ENCODE measurements at regions not wholly inside any gene's neighbourhood (a gene's known extent, or its start where the extent isn't known, plus 50 kb on each side); places are given as distances from the start of the nearest gene placed in this dataset.

- H3K4me3 ChIP-seq (replicated peaks in 1 of 4; ENCODE audit: control extremely low read depth in 1 of 4, insufficient read depth in 1 of 4, low read depth in 3 of 4, low read length in 4 of 4) = no peak overlapping the region
- DNase-seq (ENCODE audit: low read depth in 2 of 2) = no peak
- H3K27ac ChIP-seq (ENCODE audit: insufficient read depth, low read length) = no peak overlapping the region
- no peak for TF ChIP-seq EZH2 (IDR thresholded peaks at IDR 0.05; ENCODE audit: low read length, missing control alignments)
- TF ChIP-seq, protein P1, sequence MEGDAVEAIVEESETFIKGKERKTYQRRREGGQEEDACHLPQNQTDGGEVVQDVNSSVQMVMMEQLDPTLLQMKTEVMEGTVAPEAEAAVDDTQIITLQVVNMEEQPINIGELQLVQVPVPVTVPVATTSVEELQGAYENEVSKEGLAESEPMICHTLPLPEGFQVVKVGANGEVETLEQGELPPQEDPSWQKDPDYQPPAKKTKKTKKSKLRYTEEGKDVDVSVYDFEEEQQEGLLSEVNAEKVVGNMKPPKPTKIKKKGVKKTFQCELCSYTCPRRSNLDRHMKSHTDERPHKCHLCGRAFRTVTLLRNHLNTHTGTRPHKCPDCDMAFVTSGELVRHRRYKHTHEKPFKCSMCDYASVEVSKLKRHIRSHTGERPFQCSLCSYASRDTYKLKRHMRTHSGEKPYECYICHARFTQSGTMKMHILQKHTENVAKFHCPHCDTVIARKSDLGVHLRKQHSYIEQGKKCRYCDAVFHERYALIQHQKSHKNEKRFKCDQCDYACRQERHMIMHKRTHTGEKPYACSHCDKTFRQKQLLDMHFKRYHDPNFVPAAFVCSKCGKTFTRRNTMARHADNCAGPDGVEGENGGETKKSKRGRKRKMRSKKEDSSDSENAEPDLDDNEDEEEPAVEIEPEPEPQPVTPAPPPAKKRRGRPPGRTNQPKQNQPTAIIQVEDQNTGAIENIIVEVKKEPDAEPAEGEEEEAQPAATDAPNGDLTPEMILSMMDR (conservative IDR thresholded peaks at IDR 0.05 in 1 of 2, IDR thresholded peaks at IDR 0.05 in 1 of 2; ENCODE audit: low read depth in 1 of 2, low read length in 2 of 2) = no peak
- H3K9ac ChIP-seq (ENCODE audit: insufficient read depth, low read length) = no peak overlapping the region
- H3K79me2 ChIP-seq (ENCODE audit: control insufficient read depth, insufficient read depth, low read length) = no peaks in the 10 kb centered on the region
- no peaks in the 10 kb centered on the region for H3K4me1 ChIP-seq (ENCODE audit: control insufficient read depth, extremely low read depth, insufficient read depth, low read length)
- no peaks in the 10 kb centered on the region for H3K36me3 ChIP-seq (ENCODE audit: control insufficient read depth, insufficient read depth, low read length)
- no peaks in the 10 kb centered on the region for H4K20me1 ChIP-seq (ENCODE audit: control insufficient read depth, extremely low read depth, insufficient read depth, low read length)
- H2AFZ ChIP-seq (ENCODE audit: low read length) = no peak overlapping the region
- H3K9me3 ChIP-seq (ENCODE audit: control insufficient read depth, insufficient read depth, low read depth, low read length) = no peaks in the 10 kb centered on the region
- H3K27me3 ChIP-seq (ENCODE audit: control insufficient read depth, insufficient read depth, low read length) = no peaks in the 10 kb centered on the region
- no peak overlapping the region for H3K4me2 ChIP-seq (ENCODE audit: extremely low read depth, insufficient read depth, low read length)
Measured at GRCh38 chr2:155080373-155080772, 381.9 kb downstream of the KCNJ3 start.

GRCh38 chr2:155070489-155070888, 372.0 kb downstream of the KCNJ3 start:
- H3K27ac ChIP-seq (ENCODE audit: insufficient read depth, low read length) = no peak overlapping the region
- DNase-seq (ENCODE audit: low read depth in 2 of 2) = no peak
- H4K20me1 ChIP-seq (ENCODE audit: control insufficient read depth, extremely low read depth, insufficient read depth, low read length) = no peaks in the 10 kb centered on the region
- no peak overlapping the region for H2AFZ ChIP-seq (ENCODE audit: low read length)
- no peak overlapping the region for H3K4me3 ChIP-seq (replicated peaks in 1 of 4; ENCODE audit: control extremely low read depth in 1 of 4, insufficient read depth in 1 of 4, low read depth in 3 of 4, low read length in 4 of 4)
- TF ChIP-seq EZH2 (IDR thresholded peaks at IDR 0.05; ENCODE audit: low read length, missing control alignments) = no peak
- TF ChIP-seq, protein P1 (conservative IDR thresholded peaks at IDR 0.05 in 1 of 2, IDR thresholded peaks at IDR 0.05 in 1 of 2; ENCODE audit: low read depth in 1 of 2, low read length in 2 of 2) = no peak
- no peaks in the 10 kb centered on the region for H3K79me2 ChIP-seq (ENCODE audit: control insufficient read depth, insufficient read depth, low read length)
- no peaks in the 10 kb centered on the region for H3K9me3 ChIP-seq (ENCODE audit: control insufficient read depth, insufficient read depth, low read depth, low read length)
- H3K4me2 ChIP-seq (ENCODE audit: extremely low read depth, insufficient read depth, low read length) = no peak overlapping the region
- no peaks in the 10 kb centered on the region for H3K27me3 ChIP-seq (ENCODE audit: control insufficient read depth, insufficient read depth, low read length)
- H3K36me3 ChIP-seq (ENCODE audit: control insufficient read depth, insufficient read depth, low read length) = no peaks in the 10 kb centered on the region
- H3K4me1 ChIP-seq (ENCODE audit: control insufficient read depth, extremely low read depth, insufficient read depth, low read length) = no peaks in the 10 kb centered on the region
- no peak overlapping the region for H3K9ac ChIP-seq (ENCODE audit: insufficient read depth, low read length)

DNA sequence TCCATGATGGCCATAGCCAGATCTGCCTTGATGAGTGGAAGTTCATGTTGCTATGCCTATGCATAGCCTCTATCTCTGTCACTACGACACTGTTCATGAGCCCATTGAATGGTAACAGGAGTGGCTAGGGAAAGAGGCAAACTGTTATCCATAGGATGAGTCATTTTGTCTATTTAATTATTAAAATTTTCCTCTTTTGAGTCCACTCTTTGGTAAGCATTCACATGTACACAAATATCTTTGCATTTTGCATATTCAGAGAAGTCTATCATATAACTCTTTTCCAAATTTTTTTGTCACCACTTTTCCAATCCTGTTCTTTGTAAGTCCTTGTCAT, 364.4 kb downstream of the KCNJ3 start:
- no peak for DNase-seq (ENCODE audit: low read depth in 2 of 2)
- H3K36me3 ChIP-seq (ENCODE audit: control insufficient read depth, insufficient read depth, low read length) = no peaks in the 10 kb centered on the region
- no peak overlapping the region for H2AFZ ChIP-seq (ENCODE audit: low read length)
- no peaks in the 10 kb centered on the region for H3K79me2 ChIP-seq (ENCODE audit: control insufficient read depth, insufficient read depth, low read length)
- H3K4me1 ChIP-seq (ENCODE audit: control insufficient read depth, extremely low read depth, insufficient read depth, low read length) = no peaks in the 10 kb centered on the region
- no peaks in the 10 kb centered on the region for H3K27me3 ChIP-seq (ENCODE audit: control insufficient read depth, insufficient read depth, low read length)
- H3K4me3 ChIP-seq (replicated peaks in 1 of 4; ENCODE audit: control extremely low read depth in 1 of 4, insufficient read depth in 1 of 4, low read depth in 3 of 4, low read length in 4 of 4) = no peak overlapping the region
- H3K27ac ChIP-seq (ENCODE audit: insufficient read depth, low read length) = no peak overlapping the region
- H3K4me2 ChIP-seq (ENCODE audit: extremely low read depth, insufficient read depth, low read length) = no peak overlapping the region
- no peak overlapping the region for H3K9ac ChIP-seq (ENCODE audit: insufficient read depth, low read length)
- TF ChIP-seq EZH2 (IDR thresholded peaks at IDR 0.05; ENCODE audit: low read length, missing control alignments) = no peak
- TF ChIP-seq, protein P1 (conservative IDR thresholded peaks at IDR 0.05 in 1 of 2, IDR thresholded peaks at IDR 0.05 in 1 of 2; ENCODE audit: low read depth in 1 of 2, low read length in 2 of 2) = no peak
- H4K20me1 ChIP-seq (ENCODE audit: control insufficient read depth, extremely low read depth, insufficient read depth, low read length) = no peaks in the 10 kb centered on the region
- H3K9me3 ChIP-seq (ENCODE audit: control insufficient read depth, insufficient read depth, low read depth, low read length) = no peaks in the 10 kb centered on the region

Data from fibroblast of lung (primary cell).